VCaP (cell line): ENCODE measurements at regions not wholly inside any gene's neighbourhood (a gene's known extent, or its start where the extent isn't known, plus 50 kb on each side); places are given as distances from the start of the nearest gene placed in this dataset.

Experiments
- H3K27ac ChIP-seq: fragments of 450-650 bp; 2 replicates; pipeline ENCODE4 v1.5.1; 2017
- TF ChIP-seq, protein P1 (sequence below): fragments of 450-650 bp; conservative IDR thresholded peaks from 2 replicates; pipeline ENCODE4 v1.5.1; 2017; ENCODE audit warnings: mild to moderate bottlenecking, moderate library complexity

DNA sequence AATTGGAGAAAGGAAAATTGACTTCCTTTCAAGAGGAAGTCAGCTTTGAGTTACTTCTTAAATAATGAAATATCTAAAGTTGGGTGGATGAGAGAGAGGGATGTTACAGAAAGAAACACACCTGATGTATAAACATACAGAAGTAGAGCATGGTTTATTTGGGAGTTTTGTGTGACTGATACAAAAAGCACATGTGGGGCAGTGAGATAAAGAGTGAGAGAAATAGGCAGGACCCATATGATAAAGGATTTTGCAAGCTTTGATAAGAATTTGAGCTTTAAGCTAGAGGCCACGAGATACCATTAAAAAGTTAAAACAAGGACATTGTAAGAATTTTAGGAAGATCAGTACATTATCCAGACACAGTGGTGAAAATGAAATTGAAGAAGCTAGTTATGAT is 263.3 kb upstream of the GPRIN3 start:
- H3K27ac ChIP-seq = no peak overlapping the region

DNA sequence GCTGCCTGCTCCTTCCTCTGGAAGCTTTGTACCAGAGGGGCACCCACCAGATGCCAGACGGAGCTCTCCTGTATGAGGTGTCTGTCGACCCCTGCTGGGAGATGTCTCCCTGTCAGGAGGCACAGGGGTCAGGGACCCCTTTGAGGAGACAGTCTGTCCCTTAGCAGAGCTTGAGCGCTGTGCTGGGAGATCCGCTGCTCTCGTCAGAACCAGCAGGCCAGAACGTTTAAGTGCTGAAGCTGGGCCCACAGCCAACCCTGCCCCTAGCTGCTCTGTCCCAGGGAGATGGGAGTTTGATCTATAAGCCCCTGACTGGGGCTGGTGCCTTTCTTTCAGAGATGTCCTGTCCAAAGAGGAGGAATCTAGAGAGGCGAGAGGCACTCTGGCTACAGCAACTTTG is 260.3 kb upstream of the GPRIN3 start:
- TF ChIP-seq, protein P1, sequence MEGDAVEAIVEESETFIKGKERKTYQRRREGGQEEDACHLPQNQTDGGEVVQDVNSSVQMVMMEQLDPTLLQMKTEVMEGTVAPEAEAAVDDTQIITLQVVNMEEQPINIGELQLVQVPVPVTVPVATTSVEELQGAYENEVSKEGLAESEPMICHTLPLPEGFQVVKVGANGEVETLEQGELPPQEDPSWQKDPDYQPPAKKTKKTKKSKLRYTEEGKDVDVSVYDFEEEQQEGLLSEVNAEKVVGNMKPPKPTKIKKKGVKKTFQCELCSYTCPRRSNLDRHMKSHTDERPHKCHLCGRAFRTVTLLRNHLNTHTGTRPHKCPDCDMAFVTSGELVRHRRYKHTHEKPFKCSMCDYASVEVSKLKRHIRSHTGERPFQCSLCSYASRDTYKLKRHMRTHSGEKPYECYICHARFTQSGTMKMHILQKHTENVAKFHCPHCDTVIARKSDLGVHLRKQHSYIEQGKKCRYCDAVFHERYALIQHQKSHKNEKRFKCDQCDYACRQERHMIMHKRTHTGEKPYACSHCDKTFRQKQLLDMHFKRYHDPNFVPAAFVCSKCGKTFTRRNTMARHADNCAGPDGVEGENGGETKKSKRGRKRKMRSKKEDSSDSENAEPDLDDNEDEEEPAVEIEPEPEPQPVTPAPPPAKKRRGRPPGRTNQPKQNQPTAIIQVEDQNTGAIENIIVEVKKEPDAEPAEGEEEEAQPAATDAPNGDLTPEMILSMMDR = no peak
- H3K27ac ChIP-seq = no peak overlapping the region

More for the DNA sequence above, 263.3 kb upstream of the GPRIN3 start:
- TF ChIP-seq, protein P1 = no peak

DNA sequence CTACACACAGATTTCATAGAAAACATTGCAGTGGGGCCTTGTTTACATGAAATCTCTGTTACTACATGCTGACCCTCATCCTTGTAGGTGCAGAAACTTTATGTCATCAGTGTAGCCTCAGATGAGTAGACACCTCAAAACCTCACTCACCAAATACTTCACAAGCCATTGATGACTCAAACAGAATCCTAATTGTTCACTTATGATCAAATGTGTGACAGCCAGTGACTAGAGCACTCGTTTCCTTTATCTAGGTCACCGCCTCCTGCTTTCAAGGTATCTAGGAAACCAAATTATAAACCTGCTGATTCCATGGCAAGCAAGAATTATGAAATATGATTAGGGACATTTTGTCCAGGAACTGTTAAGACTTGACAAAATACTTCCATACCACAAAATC is 255.8 kb upstream of the GPRIN3 start:
- TF ChIP-seq, protein P1 = no peak
- H3K27ac ChIP-seq = no peak overlapping the region

DNA sequence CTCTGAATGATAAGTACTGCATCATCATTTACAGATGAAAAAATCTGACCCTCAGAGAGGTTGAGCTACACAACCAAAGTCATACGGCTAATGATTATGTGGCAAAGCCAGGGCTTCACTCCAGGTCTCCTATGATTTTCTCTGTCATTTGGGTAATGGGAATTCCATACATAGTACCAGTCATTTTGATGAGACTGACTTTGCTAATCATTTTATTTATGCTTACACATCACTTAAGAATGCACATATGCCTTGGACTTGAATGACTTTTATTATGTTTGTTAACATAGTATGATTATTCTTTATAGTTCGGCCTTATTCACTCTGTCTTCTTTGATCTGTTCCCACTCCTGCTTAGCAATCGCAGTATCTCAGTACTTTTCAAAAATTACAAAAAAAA is 255.1 kb upstream of the GPRIN3 start:
- H3K27ac ChIP-seq = no peak overlapping the region
- TF ChIP-seq, protein P1 = no peak

DNA sequence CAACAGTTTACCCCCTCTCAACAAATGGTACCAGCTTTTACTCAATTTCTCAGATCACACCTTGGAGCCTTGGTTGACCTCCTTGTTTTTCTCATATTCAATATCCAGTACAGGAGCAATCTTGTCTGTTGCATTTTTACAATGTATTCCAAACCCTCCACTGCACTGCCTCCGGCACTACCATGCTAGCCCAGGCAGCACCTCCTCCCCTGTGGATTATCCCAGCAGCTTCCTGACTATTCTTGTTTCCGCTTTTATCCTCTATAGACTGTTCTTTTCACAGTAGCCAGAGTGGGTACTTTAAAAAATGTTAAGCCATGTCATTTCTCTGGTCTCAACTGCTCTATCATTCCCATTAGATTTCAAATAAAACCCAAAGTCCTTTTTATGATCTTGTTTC is 253.4 kb upstream of the GPRIN3 start:
- H3K27ac ChIP-seq = no peak overlapping the region
- TF ChIP-seq, protein P1 = no peak

DNA sequence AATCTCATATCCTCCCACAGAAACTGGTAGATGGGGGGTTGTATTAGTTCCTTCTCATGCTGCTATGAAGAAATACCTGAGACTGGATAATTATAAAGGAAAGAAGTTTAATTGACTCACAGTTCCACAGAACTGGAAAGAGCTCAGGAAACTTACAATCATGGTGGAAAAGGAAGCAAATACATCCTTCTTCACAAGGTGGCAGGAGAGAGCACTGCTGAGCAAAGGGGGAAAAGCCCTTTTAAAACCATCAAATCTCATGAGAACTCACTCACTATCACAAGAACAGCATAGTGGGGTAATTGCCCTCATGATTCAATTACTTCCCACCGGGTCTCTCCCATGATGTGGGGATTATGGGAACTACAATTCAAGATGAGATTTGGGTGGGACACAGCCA is 250.5 kb upstream of the GPRIN3 start:
- TF ChIP-seq, protein P1 = peak; percentile 64

DNA sequence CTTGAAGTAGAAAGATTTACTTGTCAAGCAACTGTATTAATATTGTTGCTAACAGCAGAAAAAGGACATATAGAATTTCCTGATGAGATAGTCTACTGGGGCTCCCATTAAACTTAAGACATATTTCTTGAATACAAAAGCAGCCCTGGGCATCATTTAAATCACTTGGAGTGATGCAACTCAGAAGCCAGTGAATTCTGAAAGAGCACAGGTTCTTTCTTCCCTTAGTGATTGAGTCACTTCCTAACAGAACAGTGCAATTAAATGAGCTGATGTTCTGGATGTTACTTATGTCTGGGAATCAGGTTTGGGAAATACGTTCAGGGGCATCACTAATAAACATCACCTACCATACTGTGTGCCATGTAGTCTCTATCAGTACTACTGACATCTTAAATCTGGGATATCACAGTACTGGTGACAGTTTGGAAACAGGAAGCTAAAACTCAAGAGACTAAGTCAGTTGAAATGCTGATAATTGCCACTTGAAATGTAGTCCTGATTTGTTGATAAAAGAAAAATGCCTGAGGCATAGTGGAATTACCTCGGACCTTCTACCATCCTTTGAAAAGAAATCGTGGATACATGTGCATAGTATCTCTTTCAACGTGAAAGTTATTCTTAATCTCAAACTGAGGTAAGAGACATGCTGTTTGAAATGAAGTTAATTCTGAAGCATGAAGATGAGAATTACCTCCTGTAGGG is 249.2 kb upstream of the GPRIN3 start:
- TF ChIP-seq, protein P1 = no peak
- H3K27ac ChIP-seq = no peak overlapping the region

More for the DNA sequence above, 250.5 kb upstream of the GPRIN3 start:
- no peak overlapping the region for H3K27ac ChIP-seq
